ENCODE measurements at regions not wholly inside any gene's neighbourhood (a gene's known extent, or its start where the extent isn't known, plus 50 kb on each side); places are given as distances from the start of the nearest gene placed in this dataset.

GRCh38 chr6:18605841-18606240 is 218.7 kb downstream of the RNF144B start:
- no peak for TF ChIP-seq CTCF (conservative IDR thresholded peaks at IDR 0.05; ENCODE audit: low read depth, low read length)
- TF ChIP-seq EZH2 (IDR thresholded peaks at IDR 0.05; ENCODE audit: low read length, unreplicated experiment): no peak

All from PC-3 (cell line).